IPS DF 6.9 (cell line): ENCODE measurements at regions not wholly inside any gene's neighbourhood (a gene's known extent, or its start where the extent isn't known, plus 50 kb on each side); places are given as distances from the start of the nearest gene placed in this dataset.

Source experiments
- DNase-seq: peaks from one replicate; pipeline ENCODE4 v3.0.0-alpha.2; 2013; ENCODE audit warnings: low read depth, low spot score
- H3K27ac ChIP-seq: one replicate; pipeline ENCODE4 v1.5.1; 2013; ENCODE audit warnings: low read length, control low read depth
- H3K27me3 ChIP-seq: 2 replicates; pipeline ENCODE4 v1.6.1; 2013; ENCODE audit warnings: mild to moderate bottlenecking, low read length; ENCODE audit not compliant: control insufficient read depth, insufficient read depth
- H3K36me3 ChIP-seq: 2 replicates; pipeline ENCODE4 v1.6.1; 2013; ENCODE audit warnings: low read length; ENCODE audit not compliant: control insufficient read depth, insufficient read depth
- H3K4me1 ChIP-seq: 2 replicates; pipeline ENCODE4 v1.6.1; 2013; ENCODE audit warnings: low read length; ENCODE audit not compliant: control insufficient read depth, insufficient read depth
- H3K4me3 ChIP-seq: 2 replicates; pipeline ENCODE4 v1.5.1; 2013; ENCODE audit warnings: mild to moderate bottlenecking, low read length
- H3K9me3 ChIP-seq: 2 replicates; pipeline ENCODE4 v1.6.1; 2013; ENCODE audit warnings: low read length, inconsistent platforms; ENCODE audit not compliant: control insufficient read depth, insufficient read depth
- WGBS: extraction: QIAGEN DNeasy Blood & Tissue Kit; methylation state at CpG from one replicate; pipeline ENCODE4 v1.1.7; 2013; ENCODE audit warnings: mixed read lengths, missing lambda C conversion rate; ENCODE audit not compliant: insufficient read length, insufficient coverage; 5-methylcytosine and 5-hydroxymethylcytosine counted together

GRCh38 chr13:34103854-34104253 lies 285.9 kb downstream of the RFC3 start:
- Histone ChIP-seq H3K27me3 (no peaks in the 10 kb centered on the region), H3K27ac (no peak overlapping the region), H3K36me3 (no peaks in the 10 kb centered on the region), H3K4me1 (no peaks in the 10 kb centered on the region), H3K9me3 (no peaks in the 10 kb centered on the region), H3K4me3 (no peak overlapping the region)
- WGBS: no CpG with 5 or more reads among the region's 4 CpGs
- DNase-seq: no peak

GRCh38 chr13:34104853-34105252 lies 286.9 kb downstream of the RFC3 start:
- H3K4me1 ChIP-seq: no peaks in the 10 kb centered on the region
- no peaks in the 10 kb centered on the region; the same call in 1 of the 2 replicates for H3K9me3 ChIP-seq
- DNase-seq: no peak
- no peaks in the 10 kb centered on the region for H3K36me3 ChIP-seq
- no peaks in the 10 kb centered on the region for H3K27me3 ChIP-seq
- no peak overlapping the region for H3K4me3 ChIP-seq
- WGBS: no CpG with 5 or more reads among the region's 4 CpGs
- H3K27ac ChIP-seq: no peak overlapping the region

- Histone ChIP-seq H3K4me3 (no peak overlapping the region), H3K27ac (no peak overlapping the region), H3K36me3 (no peaks in the 10 kb centered on the region), H3K27me3 (no peaks in the 10 kb centered on the region), H3K9me3 (no peaks in the 10 kb centered on the region; the same call in 1 of the 2 replicates), H3K4me1 (no peaks in the 10 kb centered on the region)
- WGBS: no CpG with 5 or more reads among the region's 1 CpG
- no peak for DNase-seq
Observed at GRCh38 chr13:34107806-34108205, 289.9 kb downstream of the RFC3 start.

- Histone ChIP-seq H3K9me3 (no peaks in the 10 kb centered on the region; the same call in 1 of the 2 replicates), H3K36me3 (no peaks in the 10 kb centered on the region), H3K4me3 (no peak overlapping the region), H3K4me1 (no peaks in the 10 kb centered on the region), H3K27ac (no peak overlapping the region), H3K27me3 (no peaks in the 10 kb centered on the region)
- no CpG with 5 or more reads among the region's 2 CpGs for WGBS
- no peak for DNase-seq
Observed at GRCh38 chr13:34108410-34108809, 290.5 kb downstream of the RFC3 start.

GRCh38 chr13:34114581-34114980 lies 296.6 kb downstream of the RFC3 start:
- H3K27ac ChIP-seq: no peak overlapping the region
- no peaks in the 10 kb centered on the region for H3K36me3 ChIP-seq
- H3K9me3 ChIP-seq: no peaks in the 10 kb centered on the region
- DNase-seq: no peak
- H3K4me3 ChIP-seq: no peak overlapping the region
- no CpG with 5 or more reads among the region's 3 CpGs for WGBS
- H3K27me3 ChIP-seq: no peaks in the 10 kb centered on the region
- H3K4me1 ChIP-seq: no peaks in the 10 kb centered on the region

- Histone ChIP-seq H3K4me1 (no peaks in the 10 kb centered on the region), H3K36me3 (no peaks in the 10 kb centered on the region), H3K9me3 (no peaks in the 10 kb centered on the region), H3K4me3 (no peak overlapping the region), H3K27me3 (no peaks in the 10 kb centered on the region), H3K27ac (no peak overlapping the region)
- no CpG with 5 or more reads among the region's 3 CpGs for WGBS
- no peak for DNase-seq
Observed at GRCh38 chr13:34116651-34117050, 298.7 kb downstream of the RFC3 start.

GRCh38 chr13:34124666-34125306 lies 306.8 kb downstream of the RFC3 start:
- Histone ChIP-seq H3K9me3 (no peaks in the 10 kb centered on the region), H3K27ac (no peak overlapping the region), H3K4me3 (no peak overlapping the region), H3K4me1 (peaks cover 5% of the 10 kb centered on the region; the same call in 1 of the 2 replicates), H3K27me3 (no peaks in the 10 kb centered on the region; the same call in 1 of the 2 replicates), H3K36me3 (no peaks in the 10 kb centered on the region)
- no CpG with 5 or more reads among the region's 3 CpGs for WGBS
- no peak for DNase-seq

- WGBS: no CpG with 5 or more reads among the region's 4 CpGs
- H3K36me3 ChIP-seq: no peaks in the 10 kb centered on the region
- no peak for DNase-seq
- no peaks in the 10 kb centered on the region for H3K9me3 ChIP-seq
- H3K4me3 ChIP-seq: no peak overlapping the region
- no peak overlapping the region for H3K27ac ChIP-seq
- H3K4me1 ChIP-seq: peaks cover 5% of the 10 kb centered on the region; the same call in 1 of the 2 replicates
- no peaks in the 10 kb centered on the region; the same call in 1 of the 2 replicates for H3K27me3 ChIP-seq
Observed at GRCh38 chr13:34127523-34127922, 309.6 kb downstream of the RFC3 start.

GRCh38 chr13:34128661-34129060 lies 310.7 kb downstream of the RFC3 start:
- Histone ChIP-seq H3K9me3 (no peaks in the 10 kb centered on the region), H3K27ac (no peak overlapping the region), H3K4me1 (peaks cover 5% of the 10 kb centered on the region; the same call in 1 of the 2 replicates), H3K4me3 (no peak overlapping the region), H3K27me3 (no peaks in the 10 kb centered on the region; the same call in 1 of the 2 replicates), H3K36me3 (no peaks in the 10 kb centered on the region)
- WGBS: no CpG with 5 or more reads among the region's 3 CpGs
- no peak for DNase-seq

- H3K36me3 ChIP-seq: no peaks in the 10 kb centered on the region
- no peaks in the 10 kb centered on the region for H3K9me3 ChIP-seq
- peaks cover 5% of the 10 kb centered on the region; the same call in 1 of the 2 replicates for H3K4me1 ChIP-seq
- no peaks in the 10 kb centered on the region; the same call in 1 of the 2 replicates for H3K27me3 ChIP-seq
- H3K4me3 ChIP-seq: no peak overlapping the region
- no peak overlapping the region for H3K27ac ChIP-seq
- no peak for DNase-seq
Observed at GRCh38 chr13:34129436-34129835, 311.5 kb downstream of the RFC3 start.

GRCh38 chr13:34137200-34137599 lies 319.3 kb downstream of the RFC3 start:
- Histone ChIP-seq H3K4me1 (no peaks in the 10 kb centered on the region), H3K27ac (no peak overlapping the region), H3K27me3 (no peaks in the 10 kb centered on the region), H3K36me3 (no peaks in the 10 kb centered on the region), H3K4me3 (no peak overlapping the region), H3K9me3 (no peaks in the 10 kb centered on the region)
- DNase-seq: no peak
- no CpG with 5 or more reads among the region's 2 CpGs for WGBS
